Neuronal stem cell (in vitro differentiated cells): ENCODE measurements at regions not wholly inside any gene's neighbourhood (a gene's known extent, or its start where the extent isn't known, plus 50 kb on each side); places are given as distances from the start of the nearest gene placed in this dataset.
"Not testable (repeated sequence)": the region's sequence is repeated elsewhere in the genome, so short reads cannot be mapped to it uniquely, and the experiment has no call there.

Source experiments
- DNase-seq: peaks from one replicate; pipeline ENCODE4 v3.0.0-alpha.2; 2013; ENCODE audit warnings: low spot score
- H2AFZ ChIP-seq: one replicate; pipeline ENCODE4 v1.6.1; 2013; ENCODE audit warnings: mild to moderate bottlenecking, low read length, inconsistent platforms
- H2AK5ac ChIP-seq: 2 replicates; pipeline ENCODE4 v1.6.1; 2013; ENCODE audit warnings: low read depth, mild to moderate bottlenecking, inconsistent platforms, low read length, moderate library complexity, mixed read lengths
- H2BK120ac ChIP-seq: 2 replicates; pipeline ENCODE4 v1.6.1; 2013; ENCODE audit warnings: low read depth, mild to moderate bottlenecking, inconsistent platforms, low read length, moderate library complexity, mixed read lengths
- H2BK12ac ChIP-seq: one replicate; pipeline ENCODE4 v1.6.1; 2013; ENCODE audit warnings: low read length, inconsistent platforms
- H2BK15ac ChIP-seq: 2 replicates; pipeline ENCODE4 v1.6.1; 2013; ENCODE audit warnings: mild to moderate bottlenecking, low read length, inconsistent platforms, mixed read lengths
- H2BK5ac ChIP-seq: one replicate; pipeline ENCODE4 v1.6.1; 2013; ENCODE audit warnings: inconsistent platforms, mild to moderate bottlenecking, low read length, moderate library complexity
- H3K14ac ChIP-seq: one replicate; pipeline ENCODE4 v1.6.1; 2013; ENCODE audit warnings: low read length, inconsistent platforms
- H3K18ac ChIP-seq: 2 replicates; pipeline ENCODE4 v1.6.1; 2013; ENCODE audit warnings: low read length, inconsistent platforms
- H3K23ac ChIP-seq: 2 replicates; pipeline ENCODE4 v1.6.1; 2013; ENCODE audit warnings: low read depth, mild to moderate bottlenecking, mixed read lengths, low read length, inconsistent platforms; ENCODE audit not compliant: poor library complexity
- H3K27ac ChIP-seq: replicated peaks from 3 replicates; pipeline ENCODE4 v1.5.1; 2013; ENCODE audit warnings: low read length, inconsistent platforms
- H3K27me3 ChIP-seq, 3 experiments: 2 replicates each; pipeline ENCODE4 v1.6.1; 2013; ENCODE audit warnings: low read length in 3 of 3, mild to moderate bottlenecking in 2 of 3, inconsistent platforms in 1 of 3, low read depth in 1 of 3, mixed read lengths in 1 of 3, moderate library complexity in 1 of 3; ENCODE audit not compliant: control insufficient read depth in 3 of 3, insufficient read depth in 3 of 3
- H3K36me3 ChIP-seq, 2 donors: replicated peaks in 1 of 2; 2 replicates each; pipeline ENCODE4 v1.6.1; 2013; ENCODE audit warnings: low read length in 2 of 2; ENCODE audit not compliant: control insufficient read depth in 2 of 2, insufficient read depth in 2 of 2
- H3K4ac ChIP-seq: 2 replicates; pipeline ENCODE4 v1.6.1; 2013; ENCODE audit warnings: inconsistent platforms, mild to moderate bottlenecking, low read length, moderate library complexity
- H3K4me1 ChIP-seq, 2 donors: 1 replicate in 1 of 2; 2 replicates in 1 of 2; pipeline ENCODE4 v1.6.1; 2013; ENCODE audit warnings: low read length in 2 of 2, low read depth in 1 of 2; ENCODE audit not compliant: control insufficient read depth in 2 of 2, insufficient read depth in 1 of 2
- H3K4me2 ChIP-seq: one replicate; pipeline ENCODE4 v1.6.1; 2013; ENCODE audit warnings: mild to moderate bottlenecking, low read length, inconsistent platforms; ENCODE audit not compliant: insufficient read depth, poor library complexity, severe bottlenecking
- H3K4me3 ChIP-seq, 2 donors: 2 replicates each; pipeline ENCODE4 v1.5.1; 2013; ENCODE audit warnings: low read length in 2 of 2, mild to moderate bottlenecking in 2 of 2, inconsistent platforms in 1 of 2, moderate library complexity in 1 of 2
- H3K79me1 ChIP-seq: one replicate; pipeline ENCODE4 v1.6.1; 2013; ENCODE audit warnings: low read depth, mild to moderate bottlenecking, inconsistent platforms, low read length, moderate library complexity
- H3K9ac ChIP-seq: one replicate; pipeline ENCODE4 v1.6.1; 2013; ENCODE audit warnings: mild to moderate bottlenecking, low read depth, low read length, inconsistent platforms; ENCODE audit not compliant: poor library complexity
- H3K9me3 ChIP-seq, 2 donors: replicated peaks in 1 of 2; 2 replicates each; pipeline versions ENCODE3 to v1.6.1; 2013; ENCODE audit warnings: low read length in 2 of 2, mild to moderate bottlenecking in 2 of 2, inconsistent platforms in 1 of 2, low read depth in 1 of 2, mixed read lengths in 1 of 2, moderate library complexity in 1 of 2; ENCODE audit not compliant: control insufficient read depth in 2 of 2, insufficient read depth in 1 of 2
- H4K8ac ChIP-seq: one replicate; pipeline ENCODE4 v1.6.1; 2013; ENCODE audit warnings: low read depth, mild to moderate bottlenecking, inconsistent platforms, low read length, moderate library complexity
- H4K91ac ChIP-seq: one replicate; pipeline ENCODE4 v1.6.1; 2013; ENCODE audit warnings: low read length, low read depth, mild to moderate bottlenecking, inconsistent platforms; ENCODE audit not compliant: poor library complexity
- WGBS, 2 donors: extraction: QIAGEN DNeasy Blood & Tissue Kit; methylation state at CpG; one replicate each; pipeline ENCODE4 v1.1.7; 2013; ENCODE audit warnings: missing lambda C conversion rate in 2 of 2, mixed read lengths in 1 of 2; ENCODE audit not compliant: insufficient read length in 2 of 2, insufficient replicate concordance in 1 of 2; ENCODE audit errors: extremely low coverage in 2 of 2; 5-methylcytosine and 5-hydroxymethylcytosine counted together

GRCh38 chr7:142579946-142580345 is 169.3 kb upstream of the PRSS1 start:
- Histone ChIP-seq H2AK5ac (no peak overlapping the region), H3K14ac (no peak overlapping the region), H2BK12ac (no peak overlapping the region), H3K27ac (no peak overlapping the region), H3K18ac (no peak overlapping the region), H3K4me2 (no peak overlapping the region), H3K9me3 (no peaks in the 10 kb centered on the region), H3K9ac (no peak overlapping the region), H3K4me3 (no peak overlapping the region), H2BK15ac (no peak overlapping the region), H3K4ac (no peak overlapping the region), H4K8ac (no peak overlapping the region), H4K91ac (no peak overlapping the region), H3K36me3 (no peaks in the 10 kb centered on the region), H3K23ac (no peak overlapping the region), H3K79me1 (no peaks in the 10 kb centered on the region), H3K4me1 (no peaks in the 10 kb centered on the region), H3K27me3 (no peaks in the 10 kb centered on the region), H2BK120ac (no peak overlapping the region), H2AFZ (no peak overlapping the region), H2BK5ac (no peak overlapping the region)
- no peak for DNase-seq
- no CpG with 5 or more reads among the region's 1 CpG for WGBS, 2 donors

DNA sequence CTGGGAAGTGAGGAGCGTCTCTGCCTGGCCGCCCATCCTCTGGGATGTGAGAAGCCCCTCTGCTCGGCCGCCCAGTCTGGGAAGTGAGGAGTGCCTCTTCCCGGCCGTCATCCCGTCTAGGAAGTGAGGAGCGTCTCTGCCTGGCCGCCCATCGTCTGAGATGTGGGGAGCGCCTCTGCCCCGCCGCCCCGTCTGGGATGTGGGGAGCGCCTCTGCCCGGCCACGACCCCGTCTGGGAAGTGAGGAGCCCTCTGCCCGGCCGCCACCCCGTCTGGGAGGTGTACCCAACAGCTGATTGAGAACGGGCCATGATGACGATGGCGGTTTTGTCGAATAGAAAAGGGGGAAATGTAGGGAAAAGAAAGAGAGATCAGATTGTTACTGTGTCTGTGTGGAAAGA is 173.9 kb upstream of the PRSS1 start:
- H4K91ac ChIP-seq, H3K9ac ChIP-seq, H2AFZ ChIP-seq, H3K27ac ChIP-seq, H3K4me2 ChIP-seq, DNase-seq, H2BK15ac ChIP-seq, H3K4ac ChIP-seq, H2BK5ac ChIP-seq, H2AK5ac ChIP-seq, H3K9me3 ChIP-seq, H3K4me3 ChIP-seq, H3K36me3 ChIP-seq, H3K23ac ChIP-seq, H3K14ac ChIP-seq, H3K79me1 ChIP-seq, H2BK120ac ChIP-seq, H3K4me1 ChIP-seq, H3K18ac ChIP-seq, H2BK12ac ChIP-seq, H4K8ac ChIP-seq, H3K27me3 ChIP-seq: not testable (repeated sequence)
- WGBS, 2 donors: no CpG with 5 or more reads among the region's 25 CpGs

DNA sequence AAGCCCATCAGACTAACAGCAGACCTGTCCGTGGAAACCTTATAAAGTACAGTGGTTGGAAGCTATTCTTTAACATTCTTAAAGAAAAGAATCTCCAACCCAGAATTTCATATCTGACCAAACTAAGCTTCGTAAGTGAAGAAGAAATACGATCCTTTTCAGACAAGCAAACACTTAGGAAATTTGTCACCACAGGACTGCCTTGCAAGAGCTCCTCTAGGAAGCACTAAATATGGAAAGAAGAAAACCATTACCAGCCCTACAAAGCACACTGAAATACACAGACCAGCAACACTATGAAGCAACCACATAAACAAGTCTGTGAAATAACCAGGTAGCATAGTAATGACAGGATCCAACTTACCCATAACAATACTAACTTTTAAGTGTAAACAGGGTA is 177.7 kb upstream of the PRSS1 start:
- no CpG with 5 or more reads among the region's 3 CpGs for WGBS, 2 donors
- H3K4me2 ChIP-seq: no peak overlapping the region
- DNase-seq: no peak

DNA sequence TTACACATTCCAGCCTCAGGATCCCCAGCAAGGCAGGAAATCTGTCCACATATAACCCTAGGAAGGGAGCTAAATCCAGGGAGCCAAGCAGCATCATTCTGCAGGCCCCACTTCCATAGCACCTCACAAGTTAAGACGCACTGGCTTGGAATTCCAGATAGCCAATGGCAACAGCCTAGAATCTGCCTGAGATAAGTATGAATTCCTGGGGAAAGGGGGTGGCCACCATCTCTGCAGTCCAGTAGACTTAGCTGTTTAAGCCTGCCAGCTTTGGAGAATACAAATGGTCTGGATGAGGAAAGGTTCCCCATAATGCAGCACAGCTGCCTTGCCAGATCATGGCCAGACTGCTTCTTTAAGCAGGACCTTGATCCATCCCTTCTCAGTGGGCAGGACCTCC is 179.4 kb upstream of the PRSS1 start:
- Histone ChIP-seq H3K27ac (no peak overlapping the region), H2BK15ac (no peak overlapping the region), H3K4ac (no peak overlapping the region), H3K4me1 (no peaks in the 10 kb centered on the region), H3K14ac (no peak overlapping the region), H3K9ac (no peak overlapping the region), H2BK12ac (no peak overlapping the region), H3K36me3 (no peaks in the 10 kb centered on the region), H3K79me1 (no peaks in the 10 kb centered on the region), H4K8ac (no peak overlapping the region), H2AK5ac (no peak overlapping the region), H3K9me3 (no peaks in the 10 kb centered on the region), H2BK120ac (no peak overlapping the region), H3K4me2 (no peak overlapping the region), H3K4me3 (no peak overlapping the region), H2BK5ac (no peak overlapping the region), H2AFZ (no peak overlapping the region), H3K27me3 (no peaks in the 10 kb centered on the region), H3K23ac (no peak overlapping the region), H3K18ac (no peak overlapping the region), H4K91ac (no peak overlapping the region)
- WGBS, 2 donors: no CpG with 5 or more reads among the region's 1 CpG
- no peak for DNase-seq

More for the DNA sequence above, 177.7 kb upstream of the PRSS1 start:
- H3K9me3 ChIP-seq: no peaks in the 10 kb centered on the region
- no peak overlapping the region for H2AFZ ChIP-seq
- H3K23ac ChIP-seq: no peak overlapping the region
- no peak overlapping the region for H2AK5ac ChIP-seq
- H2BK120ac ChIP-seq: no peak overlapping the region
- H4K91ac ChIP-seq: no peak overlapping the region
- H2BK5ac ChIP-seq: no peak overlapping the region
- H3K36me3 ChIP-seq: no peaks in the 10 kb centered on the region
- no peak overlapping the region for H2BK15ac ChIP-seq
- no peak overlapping the region for H3K14ac ChIP-seq
- no peak overlapping the region for H3K4ac ChIP-seq
- no peak overlapping the region for H3K9ac ChIP-seq
- no peak overlapping the region for H3K4me3 ChIP-seq
- no peaks in the 10 kb centered on the region for H3K4me1 ChIP-seq
- no peak overlapping the region for H4K8ac ChIP-seq
- H3K27me3 ChIP-seq: no peaks in the 10 kb centered on the region
- no peak overlapping the region for H2BK12ac ChIP-seq
- H3K27ac ChIP-seq: no peak overlapping the region
- no peak overlapping the region for H3K18ac ChIP-seq
- H3K79me1 ChIP-seq: no peaks in the 10 kb centered on the region
